ENCODE measurements at regions not wholly inside any gene's neighbourhood (a gene's known extent, or its start where the extent isn't known, plus 50 kb on each side); places are given as distances from the start of the nearest gene placed in this dataset.
"Not testable (repeated sequence)": the region's sequence is repeated elsewhere in the genome, so short reads cannot be mapped to it uniquely, and the experiment has no call there.

- DNase-seq (ENCODE audit: low spot score) (no peak), ATAC-seq (no peak)
Measured at GRCh38 chr10:9215121-9215520, 1160.6 kb downstream of the GATA3 start.

GRCh38 chr10:9219860-9220259, 1165.4 kb downstream of the GATA3 start:
- no peak for DNase-seq (ENCODE audit: low spot score)

GRCh38 chr10:9222917-9223316, 1168.4 kb downstream of the GATA3 start:
- ATAC-seq: no peak
- DNase-seq (ENCODE audit: low spot score): no peak

More at GRCh38 chr10:9219860-9220259, 1165.4 kb downstream of the GATA3 start:
- ATAC-seq: no peak

GRCh38 chr10:9227679-9228365, 1173.3 kb downstream of the GATA3 start:
- ATAC-seq: no peak
- no peak for DNase-seq (ENCODE audit: low spot score)

GRCh38 chr10:9228771-9229170, 1174.3 kb downstream of the GATA3 start:
- no peak for DNase-seq (ENCODE audit: low spot score)
- no peak for ATAC-seq

- DNase-seq (ENCODE audit: low spot score): no peak
Measured at GRCh38 chr10:9229702-9230244, 1175.3 kb downstream of the GATA3 start.

GRCh38 chr10:9230625-9231024, 1176.1 kb downstream of the GATA3 start:
- no peak for DNase-seq (ENCODE audit: low spot score)
- no peak for ATAC-seq

More at GRCh38 chr10:9229702-9230244, 1175.3 kb downstream of the GATA3 start:
- no peak for ATAC-seq

GRCh38 chr10:9234191-9234590, 1179.7 kb downstream of the GATA3 start:
- DNase-seq (ENCODE audit: low spot score): no peak
- ATAC-seq: no peak

- no peak for ATAC-seq
- DNase-seq (ENCODE audit: low spot score): no peak
Measured at GRCh38 chr10:9238041-9238440, 1183.6 kb downstream of the GATA3 start.

GRCh38 chr10:9239298-9239697, 1184.8 kb downstream of the GATA3 start:
- no peak for DNase-seq (ENCODE audit: low spot score)
- no peak for ATAC-seq

- no peak for DNase-seq (ENCODE audit: low spot score)
Measured at GRCh38 chr10:9243941-9244411, 1189.5 kb downstream of the GATA3 start.

GRCh38 chr10:9244864-9245263, 1190.4 kb downstream of the GATA3 start:
- ATAC-seq: no peak

More at GRCh38 chr10:9243941-9244411, 1189.5 kb downstream of the GATA3 start:
- no peak for ATAC-seq

GRCh38 chr10:9253121-9253520, 1198.6 kb downstream of the GATA3 start:
- no peak for ATAC-seq
- no peak for DNase-seq (ENCODE audit: low spot score)

More at GRCh38 chr10:9244864-9245263, 1190.4 kb downstream of the GATA3 start:
- DNase-seq (ENCODE audit: low spot score): no peak

- DNase-seq (ENCODE audit: low spot score) (no peak), ATAC-seq (no peak)
Measured at GRCh38 chr10:9254353-9254752, 1199.9 kb downstream of the GATA3 start.

GRCh38 chr10:9260690-9261089, 1206.2 kb downstream of the GATA3 start:
- ATAC-seq (no peak), DNase-seq (ENCODE audit: low spot score) (no peak)

- DNase-seq (ENCODE audit: low spot score) (no peak), ATAC-seq (no peak)
Measured at GRCh38 chr10:9262770-9263169, 1208.3 kb downstream of the GATA3 start.

GRCh38 chr10:9268176-9268575, 1213.7 kb downstream of the GATA3 start:
- no peak for DNase-seq (ENCODE audit: low spot score)
- ATAC-seq: no peak

GRCh38 chr10:9273126-9273833, 1218.8 kb downstream of the GATA3 start:
- ATAC-seq; DNase-seq (ENCODE audit: low spot score): not testable (repeated sequence)

- DNase-seq (ENCODE audit: low spot score) (no peak), ATAC-seq (no peak)
Measured at GRCh38 chr10:9274206-9274755, 1219.8 kb downstream of the GATA3 start.

GRCh38 chr10:9275861-9276260, 1221.4 kb downstream of the GATA3 start:
- ATAC-seq (no peak), DNase-seq (ENCODE audit: low spot score) (no peak)

GRCh38 chr10:9285690-9286089, 1231.2 kb downstream of the GATA3 start:
- ATAC-seq (no peak), DNase-seq (ENCODE audit: low spot score) (no peak)

GRCh38 chr10:9289811-9290210, 1235.3 kb downstream of the GATA3 start:
- no peak for ATAC-seq

More at GRCh38 chr10:9289811-9290210, 1235.3 kb downstream of the GATA3 start:
- no peak for DNase-seq (ENCODE audit: low spot score)

Data from left lobe of liver (tissue), 2 donors.